ENCODE measurements at regions not wholly inside any gene's neighbourhood (a gene's known extent, or its start where the extent isn't known, plus 50 kb on each side); places are given as distances from the start of the nearest gene placed in this dataset.

DNA sequence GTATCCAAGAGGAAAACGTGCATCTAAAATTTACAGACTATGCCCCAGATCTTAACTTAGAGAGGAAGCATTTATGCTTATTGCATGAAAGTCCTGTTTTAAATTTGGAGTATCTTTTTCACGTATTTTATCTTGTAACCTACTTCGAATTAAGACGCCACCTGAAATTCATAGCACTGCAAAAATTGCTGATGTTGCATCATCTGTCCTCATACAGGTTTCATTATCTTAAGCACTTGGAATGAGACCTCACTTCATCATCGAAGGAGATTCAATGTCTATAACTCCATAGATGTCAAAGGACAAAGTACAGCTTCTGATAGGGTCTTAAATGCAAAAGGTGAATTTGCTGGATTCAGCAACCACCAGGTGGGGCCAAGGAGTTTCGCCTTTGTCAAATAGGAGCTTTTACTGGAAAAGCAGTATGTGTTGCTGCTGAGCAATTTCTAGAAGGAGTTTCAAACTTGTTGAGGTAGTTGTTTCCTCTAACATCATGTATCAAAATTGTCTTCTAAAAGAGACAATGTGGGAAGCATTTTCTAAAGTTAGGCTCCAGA lies 106.4 kb upstream of the CCDC85A start:
- no peak for TF ChIP-seq Cebpa-rat (IDR thresholded peaks at IDR 0.05)
- Histone ChIP-seq H3K4me3 (no peak overlapping the region), H4K20me1 (no peaks in the 10 kb centered on the region), H3K27ac (no peak overlapping the region), H3K27me3 (no peaks in the 10 kb centered on the region), H3K4me2 (no peak overlapping the region), H3K9ac (no peak overlapping the region), H3K9me3 (replicated peaks in 1 of 11) (no peaks in the 10 kb centered on the region), H3K36me3 (no peaks in the 10 kb centered on the region), H3K4me1 (no peaks in the 10 kb centered on the region)

GRCh38 chr2:56082665-56083064 lies 101.1 kb upstream of the CCDC85A start:
- Histone ChIP-seq H4K20me1 (no peaks in the 10 kb centered on the region), H3K4me3 (no peak overlapping the region), H3K4me2 (no peak overlapping the region), H3K36me3 (no peaks in the 10 kb centered on the region), H3K4me1 (peaks cover 0 to 2% (median 0%) of the 10 kb centered on the region in 10 experiments; a peak in 1 of 20 replicates), H3K27ac (no peak overlapping the region), H3K27me3 (no peaks in the 10 kb centered on the region), H3K9me3 (replicated peaks in 1 of 11) (no peaks in the 10 kb centered on the region), H3K9ac (no peak overlapping the region)
- no peak for TF ChIP-seq Cebpa-rat (IDR thresholded peaks at IDR 0.05)

GRCh38 chr2:56084111-56084901 lies 99.5 kb upstream of the CCDC85A start:
- Histone ChIP-seq H3K27me3 (no peaks in the 10 kb centered on the region), H3K27ac (no peak overlapping the region), H3K4me3 (no peak overlapping the region), H3K4me1 (peaks cover 0 to 4% (median 0%) of the 10 kb centered on the region in 10 experiments; a peak in 1 of 20 replicates), H3K9ac (no peak overlapping the region), H4K20me1 (no peaks in the 10 kb centered on the region), H3K36me3 (no peaks in the 10 kb centered on the region), H3K9me3 (replicated peaks in 1 of 11) (no peaks in the 10 kb centered on the region), H3K4me2 (no peak overlapping the region)
- no peak for TF ChIP-seq Cebpa-rat (IDR thresholded peaks at IDR 0.05)

- no peak overlapping the region for H3K4me3 ChIP-seq
- H3K9me3 ChIP-seq (replicated peaks in 1 of 11): no peaks in the 10 kb centered on the region
- H3K36me3 ChIP-seq: no peaks in the 10 kb centered on the region
- peaks cover 0 to 4% (median 0%) of the 10 kb centered on the region in 10 experiments; a peak in 1 of 20 replicates for H3K4me1 ChIP-seq
- no peaks in the 10 kb centered on the region for H4K20me1 ChIP-seq
- H3K4me2 ChIP-seq: no peak overlapping the region
- TF ChIP-seq Cebpa-rat (IDR thresholded peaks at IDR 0.05): no peak
- no peak overlapping the region for H3K9ac ChIP-seq
- H3K27me3 ChIP-seq: no peaks in the 10 kb centered on the region
- H3K27ac ChIP-seq: no peak overlapping the region
Observed at GRCh38 chr2:56086336-56086735, 97.5 kb upstream of the CCDC85A start.

DNA sequence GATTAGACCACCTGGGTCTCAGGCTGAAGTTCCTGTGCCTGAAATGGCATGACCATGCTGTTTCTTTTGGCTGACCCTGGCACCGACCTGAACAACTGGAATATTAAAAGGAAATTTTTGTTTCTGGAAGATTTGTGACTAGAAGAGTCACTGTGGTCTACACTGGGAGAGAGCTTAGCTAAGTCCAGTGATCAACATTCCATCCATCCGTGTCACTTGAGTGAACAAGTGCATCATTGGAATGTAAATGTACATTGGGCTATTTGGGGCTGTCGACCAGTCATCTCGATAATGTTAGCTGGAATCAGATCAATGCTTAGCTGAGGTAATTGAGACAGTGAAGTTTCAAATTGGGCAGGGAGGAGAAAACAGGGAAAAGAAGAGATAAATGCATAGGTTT lies 95.4 kb upstream of the CCDC85A start:
- Histone ChIP-seq H3K36me3 (no peaks in the 10 kb centered on the region), H3K27me3 (no peaks in the 10 kb centered on the region), H3K9me3 (replicated peaks in 1 of 11) (no peaks in the 10 kb centered on the region), H3K4me2 (no peak overlapping the region), H3K4me1 (peaks cover 0 to 4% (median 0%) of the 10 kb centered on the region in 10 experiments; a peak in 1 of 20 replicates), H3K9ac (no peak overlapping the region), H4K20me1 (no peaks in the 10 kb centered on the region), H3K4me3 (no peak overlapping the region), H3K27ac (no peak overlapping the region)
- TF ChIP-seq Cebpa-rat (IDR thresholded peaks at IDR 0.05): no peak

GRCh38 chr2:56089931-56090330 lies 93.9 kb upstream of the CCDC85A start:
- H3K27ac ChIP-seq: no peak overlapping the region
- H3K9me3 ChIP-seq (replicated peaks in 1 of 11): no peaks in the 10 kb centered on the region
- peaks cover 0 to 4% (median 0%) of the 10 kb centered on the region in 10 experiments; a peak in 1 of 20 replicates for H3K4me1 ChIP-seq
- no peak overlapping the region for H3K4me3 ChIP-seq
- no peaks in the 10 kb centered on the region for H3K27me3 ChIP-seq
- H3K36me3 ChIP-seq: no peaks in the 10 kb centered on the region
- no peak overlapping the region for H3K9ac ChIP-seq
- no peak overlapping the region for H3K4me2 ChIP-seq
- no peak for TF ChIP-seq Cebpa-rat (IDR thresholded peaks at IDR 0.05)
- no peaks in the 10 kb centered on the region for H4K20me1 ChIP-seq

GRCh38 chr2:56099963-56100362 lies 83.8 kb upstream of the CCDC85A start:
- Histone ChIP-seq H3K9ac (no peak overlapping the region), H3K4me3 (no peak overlapping the region), H4K20me1 (no peaks in the 10 kb centered on the region), H3K36me3 (no peaks in the 10 kb centered on the region), H3K4me2 (no peak overlapping the region), H3K9me3 (replicated peaks in 1 of 11) (no peaks in the 10 kb centered on the region), H3K27me3 (no peaks in the 10 kb centered on the region), H3K4me1 (no peaks in the 10 kb centered on the region), H3K27ac (no peak overlapping the region)
- no peak for TF ChIP-seq Cebpa-rat (IDR thresholded peaks at IDR 0.05)

DNA sequence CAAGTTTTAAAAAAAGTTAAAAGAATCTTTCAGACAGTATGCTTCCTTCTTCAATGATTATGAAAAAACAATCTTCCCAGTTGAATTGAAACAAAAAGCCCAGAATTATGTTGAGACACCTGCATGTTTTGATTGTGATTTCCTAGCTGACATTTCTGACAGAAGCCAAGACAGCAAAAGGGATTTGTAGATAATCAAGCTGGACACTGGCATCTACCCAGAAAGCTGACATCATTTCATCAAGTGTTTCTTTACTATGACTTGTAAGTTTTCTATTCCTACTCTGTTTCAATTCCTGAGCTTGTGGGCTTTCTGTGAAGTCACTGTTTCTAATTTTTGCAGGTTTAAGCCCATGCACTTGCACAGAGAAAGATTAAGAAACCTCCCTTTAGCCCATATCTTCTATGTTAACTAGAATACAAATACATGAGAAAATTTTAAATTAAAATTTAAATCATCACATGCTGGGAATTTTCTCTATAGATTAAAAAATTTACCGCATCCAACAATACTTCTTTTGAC lies 82.9 kb upstream of the CCDC85A start:
- H4K20me1 ChIP-seq: no peaks in the 10 kb centered on the region
- no peak overlapping the region for H3K9ac ChIP-seq
- no peak overlapping the region for H3K27ac ChIP-seq
- no peaks in the 10 kb centered on the region for H3K4me1 ChIP-seq
- H3K9me3 ChIP-seq (replicated peaks in 1 of 11): peaks cover 0 to 2% (median 0%) of the 10 kb centered on the region in 11 experiments; a peak in 1 of 22 replicates
- no peak overlapping the region for H3K4me3 ChIP-seq
- no peak for TF ChIP-seq Cebpa-rat (IDR thresholded peaks at IDR 0.05)
- H3K4me2 ChIP-seq: no peak overlapping the region
- H3K27me3 ChIP-seq: no peaks in the 10 kb centered on the region
- H3K36me3 ChIP-seq: no peaks in the 10 kb centered on the region

DNA sequence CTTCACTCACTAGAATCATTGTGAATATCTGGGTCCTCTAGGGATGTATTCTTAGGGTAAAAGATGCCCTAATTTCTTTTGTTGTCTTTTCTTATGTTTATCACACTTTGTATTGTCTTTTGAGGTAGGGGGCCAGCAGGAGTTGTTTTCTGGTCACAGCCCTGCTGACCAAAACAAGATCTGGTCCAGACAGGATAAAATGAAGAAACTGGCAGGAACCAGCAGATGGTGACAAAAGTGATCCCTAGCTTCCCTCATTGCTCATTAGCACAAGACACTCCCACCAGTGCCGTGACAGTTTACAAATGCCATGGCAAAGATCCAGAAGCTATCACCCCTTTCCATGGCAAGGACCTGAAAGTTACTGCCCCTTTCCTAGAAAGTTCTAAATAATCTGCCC lies 81.7 kb upstream of the CCDC85A start:
- H3K4me2 ChIP-seq: no peak overlapping the region
- no peak for TF ChIP-seq Cebpa-rat (IDR thresholded peaks at IDR 0.05)
- no peak overlapping the region for H3K27ac ChIP-seq

More for the DNA sequence above, 81.7 kb upstream of the CCDC85A start:
- peaks cover 0 to 5% (median 0%) of the 10 kb centered on the region in 11 experiments; a peak in 2 of 22 replicates for H3K9me3 ChIP-seq (replicated peaks in 1 of 11)
- H3K36me3 ChIP-seq: no peaks in the 10 kb centered on the region
- no peaks in the 10 kb centered on the region for H3K27me3 ChIP-seq
- H4K20me1 ChIP-seq: no peaks in the 10 kb centered on the region
- no peaks in the 10 kb centered on the region for H3K4me1 ChIP-seq
- H3K9ac ChIP-seq: no peak overlapping the region
- H3K4me3 ChIP-seq: no peak overlapping the region
